ENCODE measurements at regions not wholly inside any gene's neighbourhood (a gene's known extent, or its start where the extent isn't known, plus 50 kb on each side); places are given as distances from the start of the nearest gene placed in this dataset.

GRCh38 chr4:155522201-155522600 is 144.4 kb upstream of the GUCY1A1 start:
- H3K36me3 ChIP-seq (ENCODE audit: control insufficient read depth, insufficient read depth, low read length) = no peaks in the 10 kb centered on the region
- H3K27me3 ChIP-seq (ENCODE audit: control insufficient read depth, insufficient read depth, low read length) = no peaks in the 10 kb centered on the region
- TF ChIP-seq, protein P1, sequence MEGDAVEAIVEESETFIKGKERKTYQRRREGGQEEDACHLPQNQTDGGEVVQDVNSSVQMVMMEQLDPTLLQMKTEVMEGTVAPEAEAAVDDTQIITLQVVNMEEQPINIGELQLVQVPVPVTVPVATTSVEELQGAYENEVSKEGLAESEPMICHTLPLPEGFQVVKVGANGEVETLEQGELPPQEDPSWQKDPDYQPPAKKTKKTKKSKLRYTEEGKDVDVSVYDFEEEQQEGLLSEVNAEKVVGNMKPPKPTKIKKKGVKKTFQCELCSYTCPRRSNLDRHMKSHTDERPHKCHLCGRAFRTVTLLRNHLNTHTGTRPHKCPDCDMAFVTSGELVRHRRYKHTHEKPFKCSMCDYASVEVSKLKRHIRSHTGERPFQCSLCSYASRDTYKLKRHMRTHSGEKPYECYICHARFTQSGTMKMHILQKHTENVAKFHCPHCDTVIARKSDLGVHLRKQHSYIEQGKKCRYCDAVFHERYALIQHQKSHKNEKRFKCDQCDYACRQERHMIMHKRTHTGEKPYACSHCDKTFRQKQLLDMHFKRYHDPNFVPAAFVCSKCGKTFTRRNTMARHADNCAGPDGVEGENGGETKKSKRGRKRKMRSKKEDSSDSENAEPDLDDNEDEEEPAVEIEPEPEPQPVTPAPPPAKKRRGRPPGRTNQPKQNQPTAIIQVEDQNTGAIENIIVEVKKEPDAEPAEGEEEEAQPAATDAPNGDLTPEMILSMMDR (IDR thresholded peaks at IDR 0.05; ENCODE audit: insufficient read depth, low read depth, low read length) = no peak
- ChIA-PET POLR2A (no interaction called here), CTCF (interaction anchor here (0.8 to 1.4 kb wide), 2 partner anchors 10 to 265 kb away, joined by 3 to 4 read pairs; no protein-coding TSS in a partner anchor)
- H3K4me3 ChIP-seq (ENCODE audit: low read depth, low read length) = no peak overlapping the region
- DNase-seq (ENCODE audit: low read depth) = no peak

DNA sequence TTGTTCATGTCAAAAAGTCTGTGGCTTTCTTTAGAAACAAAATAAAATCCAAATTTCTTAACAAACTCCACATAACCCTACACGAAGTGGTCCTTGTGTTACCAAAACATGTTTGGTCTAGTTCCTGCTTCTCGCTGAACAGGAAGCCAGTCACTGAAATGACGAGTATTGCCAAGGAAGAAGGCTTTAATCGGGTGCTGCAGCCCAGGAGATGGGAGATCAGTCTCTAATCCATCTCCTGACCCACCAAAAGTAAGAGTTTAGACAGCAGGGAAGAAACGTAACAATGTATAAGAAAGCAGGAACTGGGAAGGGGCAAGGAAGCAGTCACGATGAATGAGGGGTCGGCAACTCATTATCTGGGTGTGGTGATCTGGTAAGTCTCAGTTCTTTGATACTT is 144.6 kb upstream of the MAP9 start:
- TF ChIP-seq, protein P1 (IDR thresholded peaks at IDR 0.05; ENCODE audit: insufficient read depth, low read depth, low read length) = no peak
- DNase-seq (ENCODE audit: low read depth) = no peak
- no peaks in the 10 kb centered on the region for H3K27me3 ChIP-seq (ENCODE audit: control insufficient read depth, insufficient read depth, low read length)
- no peaks in the 10 kb centered on the region for H3K36me3 ChIP-seq (ENCODE audit: control insufficient read depth, insufficient read depth, low read length)
- H3K4me3 ChIP-seq (ENCODE audit: low read depth, low read length) = no peak overlapping the region
- ChIA-PET CTCF (no interaction called here), POLR2A (no interaction called here)

GRCh38 chr4:155515444-155516075 is 138.8 kb upstream of the MAP9 start:
- Histone ChIP-seq H3K4me3 (ENCODE audit: low read depth, low read length) (no peak overlapping the region), H3K36me3 (ENCODE audit: control insufficient read depth, insufficient read depth, low read length) (no peaks in the 10 kb centered on the region), H3K27me3 (ENCODE audit: control insufficient read depth, insufficient read depth, low read length) (no peaks in the 10 kb centered on the region)
- CTCF ChIA-PET = interaction anchor here (0.9 kb wide), 1 partner anchor 13 kb away, joined by 3 read pairs; no protein-coding TSS in a partner anchor
- POLR2A ChIA-PET = no interaction called here
- no peak for DNase-seq (ENCODE audit: low read depth)
- TF ChIP-seq, protein P1 (IDR thresholded peaks at IDR 0.05; ENCODE audit: insufficient read depth, low read depth, low read length) = no peak

- H3K36me3 ChIP-seq (ENCODE audit: control insufficient read depth, insufficient read depth, low read length) = no peaks in the 10 kb centered on the region
- ChIA-PET CTCF (interaction anchor here (1.1 kb wide), 1 partner anchor 11 kb away, joined by 3 read pairs; no protein-coding TSS in a partner anchor), POLR2A (no interaction called here)
- TF ChIP-seq, protein P1 (IDR thresholded peaks at IDR 0.05; ENCODE audit: insufficient read depth, low read depth, low read length) = no peak
- DNase-seq (ENCODE audit: low read depth) = no peak
- H3K4me3 ChIP-seq (ENCODE audit: low read depth, low read length) = no peak overlapping the region
- H3K27me3 ChIP-seq (ENCODE audit: control insufficient read depth, insufficient read depth, low read length) = no peaks in the 10 kb centered on the region
These were observed 137.9 kb upstream of the MAP9 start for GRCh38 chr4:155514628-155515027.

- no peaks in the 10 kb centered on the region for H3K36me3 ChIP-seq (ENCODE audit: control insufficient read depth, insufficient read depth, low read length)
- H3K4me3 ChIP-seq (ENCODE audit: low read depth, low read length) = no peak overlapping the region
- DNase-seq (ENCODE audit: low read depth) = no peak
- H3K27me3 ChIP-seq (ENCODE audit: control insufficient read depth, insufficient read depth, low read length) = no peaks in the 10 kb centered on the region
- CTCF ChIA-PET = no interaction called here
- POLR2A ChIA-PET = no interaction called here
- TF ChIP-seq, protein P1 (IDR thresholded peaks at IDR 0.05; ENCODE audit: insufficient read depth, low read depth, low read length) = no peak
These were observed 136.1 kb upstream of the MAP9 start for GRCh38 chr4:155512817-155513216.
